Thoracic aorta (tissue), 2 donors: ENCODE measurements at regions not wholly inside any gene's neighbourhood (a gene's known extent, or its start where the extent isn't known, plus 50 kb on each side); places are given as distances from the start of the nearest gene placed in this dataset.

Experiments
- ATAC-seq: fragments of 150-250 bp; one replicate; pipeline ENCODE4 v1.8.0; 2017; ENCODE audit warnings: low read depth; ENCODE audit not compliant: insufficient number of reproducible peaks, low FRiP score
- DNase-seq: peaks from one replicate; pipeline ENCODE4 v3.0.0-alpha.2; 2020; ENCODE audit warnings: low spot score
- H3K27ac ChIP-seq, 2 donors: fragments of 200-600 bp; sonication (generic); 1 replicate in 1 of 2; 2 replicates in 1 of 2; pipeline ENCODE4 v1.5.1; 2016; ENCODE audit warnings: mild to moderate bottlenecking in 2 of 2, moderate library complexity in 2 of 2
- H3K27me3 ChIP-seq: fragments of 200-600 bp; sonication (generic); replicated peaks from 2 replicates; pipeline ENCODE4 v1.6.0; 2016; ENCODE audit warnings: mild to moderate bottlenecking; ENCODE audit not compliant: insufficient read depth
- H3K36me3 ChIP-seq: fragments of 200-600 bp; sonication (generic); one replicate; pipeline ENCODE4 v1.5.1; 2016
- H3K4me1 ChIP-seq, 2 donors: fragments of 200-600 bp; sonication (generic); 1 replicate in 1 of 2; 2 replicates in 1 of 2; pipeline versions ENCODE4 v1.5.1 to v1.6.0; 2016; ENCODE audit warnings: low read depth in 2 of 2, mild to moderate bottlenecking in 1 of 2; ENCODE audit not compliant: control insufficient read depth in 1 of 2
- H3K4me3 ChIP-seq: fragments of 200-600 bp; sonication (generic); 2 replicates; pipeline ENCODE4 v1.5.1; 2016; ENCODE audit warnings: mild to moderate bottlenecking
- H3K9me3 ChIP-seq: fragments of 200-600 bp; sonication (generic); 2 replicates; pipeline ENCODE4 v1.5.1; 2016
- TF ChIP-seq, protein P1 (sequence below): fragments of 200-600 bp; sonication (generic); IDR thresholded peaks from one replicate; pipeline ENCODE4 v1.5.1; 2019; ENCODE audit warnings: antibody characterized with exemption

DNA sequence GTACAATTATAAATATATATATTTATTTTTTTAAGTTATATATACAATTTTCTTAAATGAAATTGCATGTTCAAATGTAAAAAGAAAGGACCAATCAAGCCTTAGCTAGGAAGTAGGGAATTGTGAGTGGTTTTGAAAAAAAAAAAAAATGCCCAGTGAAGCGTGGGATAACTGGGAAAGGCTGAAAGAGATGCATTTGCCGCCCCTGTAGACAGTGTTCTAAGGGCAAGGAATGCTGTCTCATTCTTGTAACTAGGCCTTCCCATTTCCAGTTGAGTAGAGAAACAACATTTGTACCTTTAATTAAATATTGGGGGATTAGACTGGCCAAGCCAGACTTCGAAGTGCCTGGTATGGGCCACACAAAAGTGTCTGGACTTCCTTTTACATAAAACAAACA, 430.1 kb upstream of the SLC35B3 start:
- H3K27ac ChIP-seq, result no peak overlapping the region
- ATAC-seq (no peak), DNase-seq (no peak)
- H3K4me1 ChIP-seq, result no peaks in the 10 kb centered on the region
- no peaks in the 10 kb centered on the region for H3K36me3 ChIP-seq
- no peaks in the 10 kb centered on the region for H3K27me3 ChIP-seq
- H3K9me3 ChIP-seq, result no peaks in the 10 kb centered on the region
- H3K4me3 ChIP-seq, result no peak overlapping the region
- TF ChIP-seq, protein P1, sequence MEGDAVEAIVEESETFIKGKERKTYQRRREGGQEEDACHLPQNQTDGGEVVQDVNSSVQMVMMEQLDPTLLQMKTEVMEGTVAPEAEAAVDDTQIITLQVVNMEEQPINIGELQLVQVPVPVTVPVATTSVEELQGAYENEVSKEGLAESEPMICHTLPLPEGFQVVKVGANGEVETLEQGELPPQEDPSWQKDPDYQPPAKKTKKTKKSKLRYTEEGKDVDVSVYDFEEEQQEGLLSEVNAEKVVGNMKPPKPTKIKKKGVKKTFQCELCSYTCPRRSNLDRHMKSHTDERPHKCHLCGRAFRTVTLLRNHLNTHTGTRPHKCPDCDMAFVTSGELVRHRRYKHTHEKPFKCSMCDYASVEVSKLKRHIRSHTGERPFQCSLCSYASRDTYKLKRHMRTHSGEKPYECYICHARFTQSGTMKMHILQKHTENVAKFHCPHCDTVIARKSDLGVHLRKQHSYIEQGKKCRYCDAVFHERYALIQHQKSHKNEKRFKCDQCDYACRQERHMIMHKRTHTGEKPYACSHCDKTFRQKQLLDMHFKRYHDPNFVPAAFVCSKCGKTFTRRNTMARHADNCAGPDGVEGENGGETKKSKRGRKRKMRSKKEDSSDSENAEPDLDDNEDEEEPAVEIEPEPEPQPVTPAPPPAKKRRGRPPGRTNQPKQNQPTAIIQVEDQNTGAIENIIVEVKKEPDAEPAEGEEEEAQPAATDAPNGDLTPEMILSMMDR, result no peak

DNA sequence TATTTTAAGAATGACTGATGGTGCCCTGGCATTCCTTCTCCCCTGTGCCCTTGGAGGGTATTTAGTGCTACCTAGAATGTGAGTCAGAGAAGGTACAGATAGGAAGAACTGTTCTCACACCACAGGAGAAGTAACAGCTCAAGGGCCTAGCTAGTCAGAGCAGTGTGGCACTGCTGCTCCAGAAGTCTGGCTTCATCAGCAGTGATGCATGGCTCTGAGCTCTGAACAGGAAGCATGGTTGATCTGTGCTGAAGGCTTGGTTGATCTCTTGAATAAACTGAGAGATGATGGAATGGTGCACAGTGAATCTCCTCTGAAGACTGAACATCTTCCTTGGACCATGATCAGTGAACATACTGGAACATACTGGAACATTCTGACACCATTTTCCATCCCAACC, 425.3 kb upstream of the SLC35B3 start:
- H3K27me3 ChIP-seq, result no peaks in the 10 kb centered on the region
- TF ChIP-seq, protein P1, result no peak
- no peaks in the 10 kb centered on the region for H3K36me3 ChIP-seq
- H3K9me3 ChIP-seq, result no peaks in the 10 kb centered on the region
- no peak overlapping the region for H3K4me3 ChIP-seq
- DNase-seq (no peak), ATAC-seq (no peak)
- H3K27ac ChIP-seq, result no peak overlapping the region
- H3K4me1 ChIP-seq, result no peaks in the 10 kb centered on the region

DNA sequence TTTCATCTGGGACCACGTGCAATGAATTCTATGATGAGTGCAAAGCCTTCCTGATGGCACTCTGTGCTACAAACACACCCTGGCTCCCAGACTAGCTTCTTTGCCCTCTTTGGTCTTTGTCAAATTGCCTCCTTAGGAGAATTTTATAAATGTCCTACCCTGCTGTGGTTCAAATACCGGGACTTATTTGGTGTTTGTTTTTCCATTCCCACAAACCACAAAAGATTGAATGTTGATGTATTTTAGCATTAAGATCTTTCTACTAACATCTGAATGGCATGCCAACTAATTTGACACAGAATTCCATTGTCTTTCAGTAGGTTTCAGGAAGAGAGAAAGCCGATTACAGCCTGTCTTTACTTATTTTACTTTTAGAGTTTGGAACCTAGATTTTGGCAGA, 424.2 kb upstream of the SLC35B3 start:
- H3K36me3 ChIP-seq, result no peaks in the 10 kb centered on the region
- no peaks in the 10 kb centered on the region for H3K4me1 ChIP-seq
- no peak overlapping the region for H3K4me3 ChIP-seq
- no peak overlapping the region for H3K27ac ChIP-seq
- TF ChIP-seq, protein P1, result no peak
- no peak for ATAC-seq
- H3K9me3 ChIP-seq, result no peaks in the 10 kb centered on the region
- no peak for DNase-seq
- no peaks in the 10 kb centered on the region for H3K27me3 ChIP-seq

DNA sequence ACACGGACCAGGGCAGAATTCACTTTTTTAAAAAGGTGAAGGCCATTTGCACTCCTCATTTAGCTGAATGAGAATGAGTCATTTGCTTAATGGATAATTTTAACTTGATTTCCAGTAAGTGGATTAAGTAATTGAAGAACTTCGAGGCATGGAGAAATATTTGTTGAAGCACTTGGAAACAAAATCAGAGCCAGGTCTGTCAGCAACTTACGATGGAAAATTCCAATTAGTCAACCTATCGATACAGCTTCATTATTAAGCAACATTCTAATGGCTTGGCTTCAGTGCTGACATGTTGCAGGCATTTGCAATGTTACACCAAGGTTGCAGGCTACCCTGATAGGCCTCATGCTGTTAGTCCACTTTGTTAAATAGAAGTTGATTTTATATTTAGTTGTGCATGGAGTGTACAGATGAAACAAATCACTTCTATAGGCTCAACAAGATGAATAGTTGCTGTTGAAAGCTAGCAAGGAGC, 423.5 kb upstream of the SLC35B3 start:
- Histone ChIP-seq H3K27me3 (no peaks in the 10 kb centered on the region), H3K9me3 (no peaks in the 10 kb centered on the region)
- TF ChIP-seq, protein P1, result no peak

DNA sequence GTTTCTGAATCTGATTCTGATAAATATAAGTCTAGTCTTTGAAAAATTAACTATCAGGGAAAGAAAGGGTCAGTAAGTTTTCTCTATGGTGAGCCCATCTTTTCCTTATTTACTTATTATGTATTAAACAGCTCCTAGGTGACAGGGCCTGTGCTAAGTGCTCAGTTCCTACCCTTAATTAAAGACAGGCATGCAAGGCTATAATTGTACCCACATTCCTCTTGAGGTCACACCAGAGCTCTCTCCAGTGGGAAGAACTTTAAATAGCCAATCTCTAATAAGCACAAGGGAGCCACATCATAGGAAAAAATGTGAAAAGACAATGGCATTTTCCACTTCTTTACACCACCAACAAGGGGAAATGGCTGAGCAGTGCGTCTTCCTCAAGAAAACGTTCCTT, 421.8 kb upstream of the SLC35B3 start:
- TF ChIP-seq, protein P1, result no peak
- H3K27ac ChIP-seq, result no peak overlapping the region
- no peaks in the 10 kb centered on the region for H3K9me3 ChIP-seq
- H3K4me3 ChIP-seq, result no peak overlapping the region
- H3K27me3 ChIP-seq, result no peaks in the 10 kb centered on the region
- H3K36me3 ChIP-seq, result no peaks in the 10 kb centered on the region
- no peak for DNase-seq
- no peaks in the 10 kb centered on the region for H3K4me1 ChIP-seq
- no peak for ATAC-seq

More for the DNA sequence above, 423.5 kb upstream of the SLC35B3 start:
- Histone ChIP-seq H3K4me1 (no peaks in the 10 kb centered on the region), H3K36me3 (no peaks in the 10 kb centered on the region), H3K4me3 (no peak overlapping the region), H3K27ac (no peak overlapping the region)
- no peak for DNase-seq
- no peak for ATAC-seq
